HG03354 (cell line): ENCODE measurements at regions not wholly inside any gene's neighbourhood (a gene's known extent, or its start where the extent isn't known, plus 50 kb on each side); places are given as distances from the start of the nearest gene placed in this dataset.

Source experiments
- ATAC-seq: cut with Tn5 transposase; IDR thresholded peaks from one replicate; pipeline ENCODE4 v1.9.1; 2021; ENCODE audit warnings: mild to moderate bottlenecking; ENCODE audit not compliant: unreplicated experiment, poor library complexity, severe bottlenecking

GRCh38 chr6:101276066-101276465, 117.4 kb upstream of the GRIK2 start:
- no peak for ATAC-seq

- no peak for ATAC-seq
Measured at GRCh38 chr6:101279410-101279809, 114.1 kb upstream of the GRIK2 start.

GRCh38 chr6:101281266-101281665, 112.2 kb upstream of the GRIK2 start:
- ATAC-seq = no peak

GRCh38 chr6:101284131-101284530, 109.4 kb upstream of the GRIK2 start:
- ATAC-seq = no peak

GRCh38 chr6:101286146-101286545, 107.4 kb upstream of the GRIK2 start:
- no peak for ATAC-seq

- ATAC-seq = no peak
Measured at GRCh38 chr6:101290346-101290745, 103.2 kb upstream of the GRIK2 start.

- no peak for ATAC-seq
Measured at GRCh38 chr6:101294051-101294638, 99.4 kb upstream of the GRIK2 start.

GRCh38 chr6:101294676-101295075, 98.8 kb upstream of the GRIK2 start:
- ATAC-seq = no peak

GRCh38 chr6:101296169-101296960, 97.1 kb upstream of the GRIK2 start:
- ATAC-seq = no peak

GRCh38 chr6:101302593-101302992, 90.9 kb upstream of the GRIK2 start:
- no peak for ATAC-seq

- no peak for ATAC-seq
Measured at GRCh38 chr6:101303495-101303894, 90.0 kb upstream of the GRIK2 start.

GRCh38 chr6:101312652-101313051, 80.9 kb upstream of the GRIK2 start:
- no peak for ATAC-seq

GRCh38 chr6:101322921-101323320, 70.6 kb upstream of the GRIK2 start:
- no peak for ATAC-seq

- no peak for ATAC-seq
Measured at GRCh38 chr6:101326411-101326810, 67.1 kb upstream of the GRIK2 start.

GRCh38 chr6:101341926-101342325, 51.6 kb upstream of the GRIK2 start:
- ATAC-seq = no peak
